ENCODE measurements at regions not wholly inside any gene's neighbourhood (a gene's known extent, or its start where the extent isn't known, plus 50 kb on each side); places are given as distances from the start of the nearest gene placed in this dataset.

GRCh38 chr14:51520087-51520486 is 131.6 kb upstream of the FRMD6 start:
- DNase-seq = no peak

GRCh38 chr14:51521764-51522163 is 129.9 kb upstream of the FRMD6 start:
- no peak for DNase-seq

- no peak for DNase-seq
These were observed 128.5 kb upstream of the FRMD6 start for GRCh38 chr14:51523243-51523642.

- DNase-seq = no peak
These were observed 126.0 kb upstream of the FRMD6 start for GRCh38 chr14:51525739-51526138.

GRCh38 chr14:51527073-51527472 is 124.6 kb upstream of the FRMD6 start:
- DNase-seq = no peak

GRCh38 chr14:51529736-51530135 is 122.0 kb upstream of the FRMD6 start:
- no peak for DNase-seq

GRCh38 chr14:51533160-51533559 is 118.5 kb upstream of the FRMD6 start:
- DNase-seq = no peak

- DNase-seq = no peak
These were observed 117.7 kb upstream of the FRMD6 start for GRCh38 chr14:51533872-51534553.

GRCh38 chr14:51534610-51535011 is 117.1 kb upstream of the FRMD6 start:
- no peak for DNase-seq

- no peak for DNase-seq
These were observed 116.2 kb upstream of the FRMD6 start for GRCh38 chr14:51535443-51536044.

GRCh38 chr14:51538973-51539372 is 112.7 kb upstream of the FRMD6 start:
- no peak for DNase-seq

GRCh38 chr14:51539571-51540037 is 112.1 kb upstream of the FRMD6 start:
- DNase-seq = no peak

GRCh38 chr14:51540364-51540763 is 111.3 kb upstream of the FRMD6 start:
- no peak for DNase-seq

GRCh38 chr14:51544471-51544870 is 107.2 kb upstream of the FRMD6 start:
- no peak for DNase-seq

- DNase-seq = no peak
These were observed 106.8 kb upstream of the FRMD6 start for GRCh38 chr14:51544901-51545300.

GRCh38 chr14:51545396-51545795 is 106.3 kb upstream of the FRMD6 start:
- no peak for DNase-seq

- no peak for DNase-seq
These were observed 105.6 kb upstream of the FRMD6 start for GRCh38 chr14:51546099-51546498.

GRCh38 chr14:51546603-51547258 is 105.0 kb upstream of the FRMD6 start:
- DNase-seq = no peak

- no peak for DNase-seq
These were observed 104.5 kb upstream of the FRMD6 start for GRCh38 chr14:51547260-51547659.

- DNase-seq = no peak
These were observed 104.0 kb upstream of the FRMD6 start for GRCh38 chr14:51547701-51548100.

GRCh38 chr14:51548187-51548586 is 103.5 kb upstream of the FRMD6 start:
- DNase-seq = no peak

- no peak for DNase-seq
These were observed 101.1 kb upstream of the FRMD6 start for GRCh38 chr14:51550636-51551035.

GRCh38 chr14:51552275-51552674 is 99.4 kb upstream of the FRMD6 start:
- DNase-seq = no peak

- DNase-seq = no peak
These were observed 98.8 kb upstream of the FRMD6 start for GRCh38 chr14:51552768-51553404.
